Mesodermal cell (in vitro differentiated cells): ENCODE measurements at regions not wholly inside any gene's neighbourhood (a gene's known extent, or its start where the extent isn't known, plus 50 kb on each side); places are given as distances from the start of the nearest gene placed in this dataset.

Source experiments
- H3K27ac ChIP-seq: 2 replicates; pipeline ENCODE4 v1.7.0; 2013; ENCODE audit warnings: mild to moderate bottlenecking, low read depth, low read length, moderate library complexity; ENCODE audit not compliant: severe bottlenecking
- H3K36me3 ChIP-seq: 2 replicates; pipeline ENCODE4 v1.7.1; 2013; ENCODE audit warnings: mild to moderate bottlenecking, low read length, moderate library complexity; ENCODE audit not compliant: control insufficient read depth, insufficient read depth
- H3K4me1 ChIP-seq: one replicate; pipeline ENCODE4 v1.7.1; 2013; ENCODE audit warnings: mild to moderate bottlenecking, low read length; ENCODE audit not compliant: insufficient read depth, control insufficient read depth, poor library complexity, severe bottlenecking
- H3K4me3 ChIP-seq: 2 replicates; pipeline ENCODE4 v1.7.0; 2013; ENCODE audit warnings: low read length, control low read depth, mild to moderate bottlenecking; ENCODE audit not compliant: insufficient read depth, poor library complexity, severe bottlenecking; ENCODE audit errors: extremely low read depth
- H3K9me3 ChIP-seq: 2 replicates; pipeline ENCODE4 v1.7.1; 2013; ENCODE audit warnings: mild to moderate bottlenecking, low read length, moderate library complexity; ENCODE audit not compliant: control insufficient read depth
- WGBS, 2 experiments: methylation state at CpG; one replicate each; pipeline ENCODE4 v1.1.5; 2013; ENCODE audit warnings: missing lambda C conversion rate in 2 of 2; ENCODE audit not compliant: insufficient coverage in 2 of 2; 5-methylcytosine and 5-hydroxymethylcytosine counted together

GRCh38 chr2:239529313-239530015 lies 128.6 kb upstream of the HDAC4 start:
- Histone ChIP-seq H3K4me1 (no peaks in the 10 kb centered on the region), H3K9me3 (no peaks in the 10 kb centered on the region), H3K4me3 (no peak overlapping the region), H3K27ac (no peak overlapping the region), H3K36me3 (no peaks in the 10 kb centered on the region)
- WGBS, 2 experiments, result 82 to 85% methylated on average over 7 to 11 of the region's 13 CpGs

- Histone ChIP-seq H3K27ac (no peak overlapping the region), H3K4me1 (peaks cover 3% of the 10 kb centered on the region), H3K36me3 (no peaks in the 10 kb centered on the region), H3K4me3 (no peak overlapping the region), H3K9me3 (no peaks in the 10 kb centered on the region)
- WGBS, 2 experiments, result 93 to 100% methylated on average over 1 of the region's 1 CpG
Measured at GRCh38 chr2:239528883-239529282, 128.1 kb upstream of the HDAC4 start.

- Histone ChIP-seq H3K9me3 (no peaks in the 10 kb centered on the region), H3K27ac (no peak overlapping the region), H3K4me3 (no peak overlapping the region), H3K36me3 (no peaks in the 10 kb centered on the region), H3K4me1 (peaks cover 4% of the 10 kb centered on the region)
- 90 to 93% methylated on average over 11 of the region's 11 CpGs for WGBS, 2 experiments
Measured at GRCh38 chr2:239528146-239528545, 127.3 kb upstream of the HDAC4 start.

GRCh38 chr2:239526666-239527415 lies 126.0 kb upstream of the HDAC4 start:
- no peak overlapping the region for H3K27ac ChIP-seq
- WGBS, 2 experiments, result 85 to 92% methylated on average over 18 to 19 of the region's 25 CpGs
- peaks cover 4% of the 10 kb centered on the region for H3K4me1 ChIP-seq
- no peaks in the 10 kb centered on the region for H3K9me3 ChIP-seq
- no peaks in the 10 kb centered on the region for H3K36me3 ChIP-seq
- no peak overlapping the region for H3K4me3 ChIP-seq

GRCh38 chr2:239526038-239526437 lies 125.2 kb upstream of the HDAC4 start:
- Histone ChIP-seq H3K9me3 (no peaks in the 10 kb centered on the region), H3K36me3 (no peaks in the 10 kb centered on the region), H3K4me3 (no peak overlapping the region), H3K27ac (no peak overlapping the region), H3K4me1 (peaks cover 4% of the 10 kb centered on the region)
- 80 to 84% methylated on average over 8 of the region's 8 CpGs for WGBS, 2 experiments

GRCh38 chr2:239523954-239524330 lies 123.1 kb upstream of the HDAC4 start:
- WGBS, 2 experiments, result 80 to 87% methylated on average over 1 to 2 of the region's 2 CpGs
- no peak overlapping the region for H3K27ac ChIP-seq
- H3K4me3 ChIP-seq, result no peak overlapping the region
- no peaks in the 10 kb centered on the region for H3K9me3 ChIP-seq
- peaks cover 4% of the 10 kb centered on the region for H3K4me1 ChIP-seq
- no peaks in the 10 kb centered on the region for H3K36me3 ChIP-seq

- Histone ChIP-seq H3K9me3 (no peaks in the 10 kb centered on the region), H3K36me3 (no peaks in the 10 kb centered on the region), H3K27ac (no peak overlapping the region), H3K4me3 (no peak overlapping the region), H3K4me1 (peaks cover 4% of the 10 kb centered on the region)
- WGBS, 2 experiments, result 77 to 94% methylated on average over 5 to 7 of the region's 15 CpGs
Measured at GRCh38 chr2:239523147-239523953, 122.5 kb upstream of the HDAC4 start.

GRCh38 chr2:239522740-239523119 lies 121.9 kb upstream of the HDAC4 start:
- peaks cover 4% of the 10 kb centered on the region for H3K4me1 ChIP-seq
- no peak overlapping the region for H3K27ac ChIP-seq
- WGBS, 2 experiments, result 87 to 94% methylated on average over 11 to 12 of the region's 12 CpGs
- no peak overlapping the region for H3K4me3 ChIP-seq
- no peaks in the 10 kb centered on the region for H3K9me3 ChIP-seq
- no peaks in the 10 kb centered on the region for H3K36me3 ChIP-seq

GRCh38 chr2:239522002-239522739 lies 121.4 kb upstream of the HDAC4 start:
- H3K27ac ChIP-seq, result no peak overlapping the region
- no peak overlapping the region for H3K4me3 ChIP-seq
- peaks cover 4% of the 10 kb centered on the region for H3K4me1 ChIP-seq
- H3K36me3 ChIP-seq, result no peaks in the 10 kb centered on the region
- no peaks in the 10 kb centered on the region for H3K9me3 ChIP-seq
- WGBS, 2 experiments, result 85 to 87% methylated on average over 14 to 15 of the region's 15 CpGs

- 91 to 96% methylated on average over 6 of the region's 6 CpGs for WGBS, 2 experiments
- peaks cover 4% of the 10 kb centered on the region for H3K4me1 ChIP-seq
- no peak overlapping the region for H3K4me3 ChIP-seq
- H3K9me3 ChIP-seq, result no peaks in the 10 kb centered on the region
- no peak overlapping the region for H3K27ac ChIP-seq
- no peaks in the 10 kb centered on the region for H3K36me3 ChIP-seq
Measured at GRCh38 chr2:239521518-239521815, 120.6 kb upstream of the HDAC4 start.
